Kidney capillary endothelial cell (primary cell): ENCODE measurements at regions not wholly inside any gene's neighbourhood (a gene's known extent, or its start where the extent isn't known, plus 50 kb on each side); places are given as distances from the start of the nearest gene placed in this dataset.

Experiments
- DNase-seq: peaks from one replicate; pipeline ENCODE4 v3.0.0-alpha.2; 2018; ENCODE audit warnings: low spot score

DNA sequence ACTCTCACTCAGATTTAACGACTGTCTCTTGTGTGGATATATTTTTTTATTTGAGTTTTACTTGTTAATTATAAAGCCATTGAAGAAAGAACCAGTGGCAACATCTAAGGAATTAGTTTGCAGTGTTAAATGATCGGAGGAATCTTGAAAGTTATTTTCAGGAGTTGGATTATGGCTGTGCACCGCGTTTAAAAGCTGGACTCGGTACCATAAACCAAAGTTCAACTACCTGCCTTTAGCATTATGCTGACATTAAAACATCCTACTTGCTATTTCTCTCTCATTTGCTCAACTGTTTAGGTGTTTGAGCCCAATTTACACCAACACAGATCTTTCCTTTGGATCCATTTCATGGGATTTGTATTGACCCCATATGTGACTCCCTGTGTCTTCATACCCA is 289.4 kb upstream of the SASH1 start:
- DNase-seq = no peak

DNA sequence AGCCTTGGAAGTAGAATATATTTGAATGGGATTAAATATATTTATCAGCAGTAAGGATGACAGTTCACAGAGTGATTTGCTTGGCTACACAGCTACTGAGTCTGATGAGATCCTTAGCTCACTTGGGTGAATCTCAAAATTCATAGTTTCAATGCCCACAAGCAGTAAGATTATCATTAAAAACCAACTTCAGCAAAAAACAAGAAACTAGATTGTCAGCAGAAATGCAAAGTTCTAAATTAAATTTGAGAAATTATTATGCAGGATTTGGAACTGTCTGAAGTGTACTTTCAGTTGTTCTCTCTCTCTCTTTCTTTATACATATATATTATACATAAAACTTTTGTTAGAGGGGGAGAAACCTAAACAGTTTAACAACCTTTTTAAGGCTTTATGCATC is 288.8 kb upstream of the SASH1 start:
- no peak for DNase-seq

DNA sequence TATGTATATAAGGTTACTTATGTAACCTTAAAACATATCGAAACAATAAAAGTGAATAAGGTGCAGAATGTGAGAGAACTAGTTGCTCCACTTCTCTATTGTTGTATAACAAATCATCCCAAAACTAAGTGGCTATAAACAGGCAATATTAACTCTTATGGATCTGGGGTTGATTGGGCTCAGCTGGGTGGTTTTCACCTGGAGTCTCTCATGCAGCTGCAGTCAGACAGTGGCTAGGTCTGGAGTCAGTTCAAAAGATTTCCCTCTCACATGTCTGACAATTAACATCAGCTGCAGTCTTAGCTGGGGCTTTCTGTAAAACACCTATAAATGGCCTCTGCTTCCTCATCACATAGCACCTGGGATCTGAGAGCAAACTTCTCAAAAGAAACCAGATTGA is 288.4 kb upstream of the SASH1 start:
- no peak for DNase-seq

DNA sequence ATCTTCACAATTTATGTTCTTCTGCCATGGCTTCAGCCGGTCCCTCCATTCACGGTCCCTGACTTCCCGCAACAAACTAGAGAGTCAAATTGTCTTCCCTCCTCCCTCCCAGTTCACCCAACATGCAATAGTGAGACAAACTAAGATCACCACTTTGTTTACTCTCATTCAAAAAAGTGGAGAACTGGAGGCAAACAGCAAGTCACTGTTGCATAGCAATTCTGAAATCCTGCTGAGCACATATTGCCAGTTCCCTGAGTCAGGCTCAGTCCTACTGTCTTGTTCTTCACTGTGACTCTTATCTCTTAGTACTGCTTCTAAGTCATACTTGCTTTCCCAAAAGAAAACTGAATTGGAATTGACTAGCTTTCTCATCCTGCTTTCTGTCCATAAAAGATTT is 287.2 kb upstream of the SASH1 start:
- DNase-seq = no peak

DNA sequence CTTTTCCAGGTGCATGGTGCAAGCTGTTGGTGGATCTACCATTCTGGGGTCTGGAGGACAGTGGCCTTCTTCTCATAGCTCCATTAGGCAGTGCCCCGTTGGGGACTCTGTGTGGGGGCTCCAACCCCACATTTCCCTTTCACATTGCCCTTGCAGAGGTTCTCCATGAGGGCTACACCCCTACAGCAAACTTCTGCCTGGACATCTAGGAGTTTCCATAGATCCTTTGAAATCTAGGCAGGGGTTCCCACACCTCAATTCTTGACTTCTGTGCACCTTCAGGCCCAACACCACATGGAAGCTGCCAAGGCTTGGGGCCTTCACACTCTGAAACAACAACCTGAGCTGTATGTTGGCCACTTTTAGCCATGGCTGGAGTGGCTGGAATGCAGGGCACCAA is 282.8 kb upstream of the SASH1 start:
- no peak for DNase-seq

DNA sequence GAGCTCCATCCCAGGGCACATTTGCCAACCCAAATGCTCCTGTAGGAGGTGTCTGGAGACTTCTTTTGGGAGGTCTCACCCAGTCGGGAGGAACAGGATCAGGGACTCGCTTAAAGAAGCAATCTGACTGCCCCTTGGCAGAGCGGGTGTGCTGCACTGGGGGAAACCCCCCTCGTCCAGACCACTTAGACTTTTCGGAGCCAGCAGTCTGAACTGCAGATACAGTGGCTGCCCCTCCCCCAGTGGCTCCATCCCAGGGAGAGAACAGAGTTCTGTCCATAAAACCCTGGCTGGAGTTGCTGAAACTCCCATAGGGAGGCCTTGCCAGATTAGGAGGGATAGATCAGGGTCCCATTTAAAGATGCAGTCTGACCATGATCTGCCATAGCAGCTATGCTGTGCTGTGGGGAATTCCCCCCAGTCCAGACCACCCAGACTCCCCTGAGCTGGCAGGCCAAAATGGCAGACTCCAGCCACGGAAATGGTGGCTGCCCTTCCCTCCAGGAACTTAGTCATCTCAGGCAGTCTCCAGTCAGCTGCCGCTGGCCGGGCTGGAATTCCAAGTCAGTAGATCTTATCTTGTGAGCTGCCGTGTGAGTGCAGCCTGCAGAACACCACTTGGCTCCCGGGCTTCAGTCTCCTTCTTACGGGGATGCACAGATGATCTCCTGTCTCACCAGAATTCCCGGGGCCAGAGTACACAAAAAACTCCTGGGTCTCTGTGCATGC is 278.1 kb upstream of the SASH1 start:
- peak; percentile 7 for DNase-seq

DNA sequence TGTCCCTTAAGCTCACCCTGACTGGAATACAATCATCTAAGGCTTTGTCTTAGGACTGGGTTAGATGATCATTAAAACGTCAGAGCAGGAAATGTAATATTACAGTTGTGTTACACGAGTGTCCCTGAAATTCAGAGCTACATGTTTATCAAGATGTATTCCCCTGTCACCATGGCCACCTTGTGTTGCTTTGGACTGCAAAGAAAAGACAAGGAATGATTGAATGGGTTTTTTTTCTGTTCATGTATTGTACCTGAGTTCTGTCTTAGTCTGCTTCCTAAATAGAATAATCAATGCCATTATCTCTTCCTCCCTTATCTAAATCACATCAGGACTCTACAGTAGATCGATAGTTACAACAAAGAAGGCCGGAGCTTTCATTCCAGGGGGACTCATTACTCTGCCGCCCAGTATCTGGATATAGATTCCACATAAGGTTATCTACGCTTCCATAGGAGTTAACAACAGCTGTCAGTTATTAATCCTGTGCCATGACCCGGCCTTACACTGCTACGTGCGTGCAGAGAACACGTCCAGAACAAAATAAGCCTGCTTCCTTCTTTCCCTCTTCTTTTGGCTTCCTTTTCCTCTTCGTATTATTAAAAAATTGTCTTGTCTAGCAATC is 274.1 kb upstream of the SASH1 start:
- DNase-seq = no peak

DNA sequence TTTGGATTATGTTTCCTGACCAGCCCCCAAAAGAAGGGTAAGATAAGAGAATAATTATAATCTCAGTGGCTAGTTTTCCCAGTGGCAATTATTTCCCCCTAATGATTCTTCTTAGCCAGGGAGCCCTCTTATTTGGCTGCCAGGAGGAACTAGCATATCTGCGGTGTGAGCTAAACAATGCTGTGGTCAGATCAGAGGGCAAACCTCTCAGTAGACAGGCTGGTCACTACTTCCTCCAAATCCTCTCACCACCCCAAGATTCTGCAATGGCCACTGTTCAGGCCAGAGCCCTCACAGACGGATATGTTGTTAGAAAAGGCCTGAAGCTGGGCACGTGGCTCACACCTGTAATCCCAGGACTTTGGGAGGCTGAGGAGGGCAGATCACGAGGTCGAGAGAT is 273.4 kb upstream of the SASH1 start:
- no peak for DNase-seq

DNA sequence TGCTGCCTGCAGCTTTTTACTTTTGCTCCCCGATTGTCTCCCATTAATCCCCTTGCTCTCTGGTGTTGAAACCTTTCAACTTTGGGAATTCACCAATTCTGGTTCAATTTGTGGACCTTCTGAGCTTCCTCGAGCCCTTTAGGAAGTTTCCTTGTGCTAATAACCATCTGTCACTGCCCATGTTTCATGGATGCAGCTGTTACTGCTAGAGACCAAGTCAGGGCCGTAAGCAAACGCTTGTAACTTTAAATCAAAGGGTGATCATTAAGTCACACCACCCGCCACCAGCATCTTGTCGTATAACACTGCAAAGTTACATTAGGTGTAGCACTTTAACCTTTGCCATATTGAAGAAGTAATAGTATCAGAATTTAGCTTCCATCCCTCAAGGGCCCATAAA is 268.3 kb upstream of the SASH1 start:
- no peak for DNase-seq

DNA sequence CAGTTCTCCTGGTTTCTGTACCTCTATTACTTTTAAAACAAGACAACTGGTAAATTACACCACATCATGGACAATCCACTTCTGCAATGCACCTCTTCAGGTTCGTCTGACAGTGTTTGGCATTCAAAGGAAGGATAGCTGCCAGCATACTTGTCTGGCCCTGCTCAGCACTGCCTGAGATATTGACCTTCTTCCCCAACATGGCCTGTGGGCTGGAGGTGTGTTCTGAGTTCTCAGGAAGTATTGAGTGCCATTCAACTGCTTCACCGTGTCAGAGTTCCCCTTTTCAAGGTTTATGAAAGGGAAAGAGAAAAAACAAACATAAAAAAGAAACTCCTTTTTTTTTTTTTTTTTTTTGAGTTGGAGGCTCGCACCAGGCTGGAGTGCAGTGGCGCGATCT is 267.9 kb upstream of the SASH1 start:
- no peak for DNase-seq

DNA sequence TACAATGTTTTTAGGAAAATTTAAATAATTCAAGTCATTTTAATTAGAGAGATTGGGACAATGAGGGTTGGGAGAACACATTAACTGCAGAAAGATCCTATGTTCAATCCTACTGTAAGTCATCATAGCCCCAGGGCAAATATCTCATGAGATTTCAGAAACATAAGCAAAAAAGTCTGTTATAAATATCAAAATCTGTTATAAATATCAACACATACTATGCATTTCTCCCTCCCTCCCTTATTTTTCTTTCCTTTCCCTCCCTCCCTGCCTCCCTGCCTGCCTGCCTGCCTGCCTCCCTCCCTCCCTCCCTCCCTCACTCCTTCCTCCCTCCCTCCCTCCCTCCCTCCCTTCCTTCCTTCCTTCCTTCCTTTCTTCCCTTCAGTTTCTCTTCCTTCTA is 267.3 kb upstream of the SASH1 start:
- DNase-seq = no peak

DNA sequence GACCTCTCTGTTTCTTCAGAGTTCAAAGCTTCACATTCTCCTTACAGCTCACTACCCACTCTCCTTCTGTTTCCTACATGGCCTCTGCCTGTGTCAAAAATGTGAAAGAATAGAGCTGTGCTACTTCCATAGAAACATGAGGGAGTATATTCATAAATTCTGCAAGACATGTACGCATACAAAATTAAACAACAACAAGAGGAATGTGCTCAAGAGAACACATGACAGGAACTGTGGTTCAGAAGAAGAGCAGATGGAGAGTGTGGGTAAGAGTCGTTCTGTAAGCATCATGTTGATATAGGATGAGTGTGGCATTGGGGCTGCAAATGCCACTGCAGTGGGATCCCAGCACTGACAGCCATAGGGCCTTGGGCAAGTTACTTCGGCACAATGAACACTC is 266.6 kb upstream of the SASH1 start:
- DNase-seq = no peak

DNA sequence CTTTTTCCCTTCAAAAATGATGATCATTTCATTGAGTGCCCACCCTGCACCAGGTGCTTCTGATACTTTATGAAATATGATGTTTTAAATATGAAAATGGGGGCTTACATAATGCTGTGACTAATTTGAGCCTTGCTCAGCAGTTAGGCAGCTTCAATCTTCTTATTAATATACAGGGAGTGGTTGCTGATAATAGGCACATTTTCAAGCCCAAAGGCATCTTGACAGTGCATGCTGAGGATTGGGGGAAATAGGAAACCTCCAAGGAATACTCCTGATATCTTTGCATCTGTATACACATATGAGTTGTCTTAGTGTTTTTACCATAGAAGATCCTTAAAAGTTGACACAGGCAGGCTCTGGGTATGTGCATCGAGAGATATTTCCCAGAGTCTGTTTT is 262.3 kb upstream of the SASH1 start:
- no peak for DNase-seq

DNA sequence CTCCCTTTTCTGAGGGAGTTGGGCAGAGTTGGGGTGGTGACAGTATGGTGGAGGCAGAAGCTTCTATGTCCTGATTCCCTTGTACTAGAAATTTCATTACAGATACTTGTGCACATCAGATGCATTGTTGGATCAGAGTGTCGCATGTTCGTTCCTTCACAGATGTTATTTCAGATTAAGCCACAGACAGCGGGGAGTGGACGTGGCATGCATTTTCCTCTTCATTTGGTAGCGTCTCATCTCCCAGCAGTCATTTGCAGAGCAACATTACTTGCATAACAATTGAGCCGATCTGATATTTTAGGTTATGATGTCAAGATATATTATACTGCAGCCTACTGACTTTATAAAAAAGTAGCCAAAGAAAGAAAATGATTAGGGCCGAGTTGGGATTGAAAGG is 261.6 kb upstream of the SASH1 start:
- DNase-seq = no peak

DNA sequence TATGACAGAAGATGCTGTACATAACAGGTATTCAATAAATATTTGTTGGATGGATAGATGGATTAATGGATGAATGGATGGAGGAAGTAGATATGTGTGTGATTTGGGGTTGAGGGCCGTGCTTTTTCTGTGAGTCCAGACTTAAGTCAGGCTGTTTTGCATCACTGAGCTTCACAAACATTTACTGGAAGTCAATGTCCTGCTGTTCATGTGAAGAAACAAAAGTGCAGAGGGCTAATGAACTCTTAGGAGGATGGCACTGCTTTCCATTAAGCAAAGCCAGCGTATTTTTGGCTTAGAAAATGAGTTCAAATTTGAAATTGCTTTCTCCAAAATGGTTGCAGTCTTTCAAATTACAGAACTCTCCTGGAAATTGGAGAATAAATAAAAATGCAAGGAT is 260.6 kb upstream of the SASH1 start:
- DNase-seq = no peak

DNA sequence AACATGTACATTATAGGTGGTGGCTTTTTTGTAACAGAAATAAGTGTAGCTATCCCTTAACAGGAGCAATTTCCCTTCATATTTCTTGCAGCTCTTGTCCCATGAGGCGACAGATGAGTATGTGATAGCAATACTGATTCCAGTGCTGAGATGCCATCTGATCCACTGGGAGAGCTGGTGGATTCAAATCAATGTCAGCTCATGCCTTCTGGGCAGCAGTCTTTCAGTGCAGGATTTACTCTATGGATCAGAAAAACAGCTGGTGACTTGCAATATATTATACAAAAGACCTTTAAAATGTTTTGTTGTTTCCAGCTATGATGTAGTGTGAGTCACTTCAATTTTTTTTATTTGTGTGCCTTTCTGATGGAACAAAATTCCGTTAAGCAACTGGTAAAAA is 259.9 kb upstream of the SASH1 start:
- DNase-seq = no peak

DNA sequence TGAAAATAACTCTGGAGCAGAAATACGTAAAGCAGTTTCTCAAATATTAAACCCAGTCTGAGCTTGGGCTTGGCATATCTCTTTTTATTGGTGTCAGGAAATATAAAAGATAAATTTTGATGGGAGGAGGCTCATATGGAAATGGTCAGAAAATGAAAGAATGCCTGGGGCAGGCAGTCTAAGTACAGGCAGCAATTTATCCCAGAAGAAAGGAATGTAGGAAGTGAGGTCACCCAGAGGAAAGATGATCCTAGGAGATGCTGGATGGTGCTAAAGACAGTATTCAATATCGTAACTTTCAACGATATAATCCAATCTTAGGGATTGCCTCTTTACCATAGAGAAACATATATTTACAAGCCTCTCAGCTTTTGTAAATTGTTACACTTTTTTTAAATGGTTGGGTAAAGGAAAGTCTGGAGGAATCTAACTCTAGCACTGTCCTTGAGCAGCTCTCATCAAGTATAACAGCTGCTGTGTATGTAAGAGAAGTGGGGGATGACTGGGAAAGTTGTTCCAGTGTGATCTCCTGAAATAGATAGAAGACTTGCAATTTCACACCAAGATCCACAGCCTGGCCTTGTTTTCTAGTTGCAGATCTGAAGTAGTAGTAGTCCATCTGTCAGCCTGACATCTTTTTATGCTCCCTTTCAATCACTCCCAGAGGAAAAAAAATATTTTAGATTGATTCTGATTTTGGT is 256.9 kb upstream of the SASH1 start:
- no peak for DNase-seq

DNA sequence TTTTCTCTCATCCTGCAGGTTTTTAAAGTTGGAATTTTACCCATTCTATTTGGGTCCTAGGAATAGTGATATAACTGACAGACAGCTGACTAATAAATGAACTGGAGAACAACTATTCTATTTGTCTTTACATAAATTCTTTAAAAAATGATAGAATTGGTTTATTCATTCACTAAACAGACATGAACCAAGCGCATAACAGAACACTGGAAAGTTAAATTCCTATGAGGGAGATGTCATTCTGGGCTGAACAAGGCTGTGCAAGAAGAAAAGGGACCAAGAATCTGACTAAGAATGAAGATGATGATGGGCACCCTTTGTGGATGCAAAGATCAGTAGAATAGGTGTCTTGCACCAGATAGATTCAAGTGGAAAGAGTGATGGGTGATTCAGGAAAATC is 256.3 kb upstream of the SASH1 start:
- no peak for DNase-seq

DNA sequence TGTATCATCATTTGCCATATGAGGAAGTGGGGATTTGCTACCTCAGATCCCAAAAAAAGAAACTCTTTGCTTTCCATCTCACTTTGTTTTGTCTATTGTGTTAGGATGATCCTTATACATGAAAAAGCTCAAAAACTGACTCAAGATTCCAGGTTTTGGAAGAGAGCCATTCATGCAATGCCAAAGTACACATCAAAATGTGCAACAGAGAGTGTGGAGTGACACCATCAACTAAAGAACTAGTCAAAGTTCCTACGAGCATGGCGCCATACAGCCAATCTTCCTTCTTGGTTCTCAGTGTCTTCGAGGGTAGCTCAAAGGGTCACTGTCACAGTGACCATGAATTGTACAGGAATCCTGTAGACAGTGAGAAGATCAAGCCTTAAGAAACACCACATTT is 255.8 kb upstream of the SASH1 start:
- DNase-seq = no peak

DNA sequence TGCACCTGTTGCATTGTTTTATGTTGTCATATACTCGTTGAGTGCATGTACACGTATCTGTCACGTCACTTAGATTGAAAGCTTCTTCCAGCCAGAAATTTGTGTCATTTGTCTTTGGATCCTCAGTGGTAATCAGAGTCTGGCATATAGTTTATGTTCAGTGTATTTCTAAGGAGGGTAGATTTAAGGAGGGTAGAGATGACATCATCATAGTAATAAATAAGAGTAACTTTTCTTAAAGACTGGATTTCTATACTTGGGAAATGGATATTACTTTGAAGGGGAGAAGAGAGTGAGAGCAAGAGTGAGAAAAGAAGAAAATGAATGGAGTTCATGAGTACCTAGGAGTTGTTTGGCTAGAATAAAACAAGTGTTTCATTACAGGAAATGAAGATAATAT is 255.0 kb upstream of the SASH1 start:
- no peak for DNase-seq

DNA sequence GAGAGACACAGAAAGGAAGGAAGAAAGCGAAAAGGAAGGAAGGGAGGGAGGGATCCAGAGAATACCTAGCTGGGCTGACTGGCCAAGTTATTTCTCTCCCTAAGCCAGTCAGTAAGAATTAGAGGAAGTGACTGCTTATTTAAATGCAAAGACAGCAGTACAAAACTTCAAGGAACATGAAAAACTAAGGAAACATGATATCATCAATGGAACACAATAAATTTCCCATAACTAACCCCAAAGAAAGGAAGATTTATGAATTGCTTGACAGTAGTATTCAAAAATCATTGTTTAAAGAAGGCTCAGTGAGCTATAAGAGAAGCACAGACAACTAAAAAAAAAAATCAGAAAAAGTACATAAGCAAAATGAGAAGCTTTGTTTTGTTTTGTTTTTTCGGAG is 252.3 kb upstream of the SASH1 start:
- DNase-seq = peak; percentile 44

DNA sequence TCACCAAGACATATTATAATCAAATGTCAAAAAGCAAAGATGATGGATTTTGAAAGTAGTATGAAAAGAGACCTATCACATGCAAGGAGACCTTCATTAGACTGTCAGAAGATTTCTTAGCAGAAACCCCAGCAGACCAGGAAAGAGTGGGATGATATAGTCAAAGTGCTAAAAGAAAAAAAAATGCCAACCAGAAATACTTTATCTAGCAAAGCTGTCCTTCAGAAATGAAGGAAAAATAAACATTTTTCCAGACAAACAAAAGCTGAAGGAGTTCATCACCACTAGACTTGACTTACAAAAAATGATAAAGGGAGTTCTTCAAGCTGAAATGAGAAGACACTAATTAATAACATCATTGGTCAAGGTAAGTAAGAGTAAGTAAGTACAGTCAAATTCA is 251.2 kb upstream of the SASH1 start:
- no peak for DNase-seq

DNA sequence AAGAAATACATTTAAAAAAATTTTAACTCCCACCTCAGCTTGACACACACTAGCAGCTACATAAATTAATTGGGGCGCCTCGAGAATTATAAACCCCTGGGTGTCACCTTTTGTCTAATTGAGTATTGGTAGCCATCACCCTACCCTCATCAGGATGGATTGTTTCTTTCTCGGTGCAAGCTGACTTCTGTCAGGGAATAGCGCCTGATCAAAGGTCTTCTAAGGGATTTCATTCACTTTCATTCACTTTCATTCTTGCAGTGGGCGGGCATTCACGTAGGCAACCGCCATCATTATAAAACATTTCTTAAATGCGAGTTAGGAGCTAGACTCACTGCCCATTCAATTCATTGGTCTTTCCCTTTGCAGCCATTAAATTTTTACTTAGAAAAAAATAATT is 239.2 kb upstream of the SASH1 start:
- no peak for DNase-seq

DNA sequence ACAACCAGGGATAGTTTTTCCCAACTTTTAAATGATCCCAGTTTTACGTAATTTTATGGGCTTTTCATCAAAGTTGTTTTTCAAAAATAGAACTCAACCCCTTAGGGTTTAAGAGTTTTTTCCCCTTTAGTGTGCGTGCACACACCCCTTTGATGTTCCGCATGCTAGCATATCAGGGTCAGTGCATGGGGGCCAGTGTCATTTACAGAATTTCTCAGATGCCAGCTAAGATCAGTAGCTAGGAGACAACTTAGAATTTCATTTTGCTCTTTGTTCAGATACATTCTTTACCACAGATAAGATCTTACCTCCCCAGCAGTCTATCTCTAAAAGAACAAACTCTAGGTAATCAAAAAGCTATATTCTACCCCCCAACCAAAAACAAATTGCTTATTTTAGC is 238.5 kb upstream of the SASH1 start:
- no peak for DNase-seq
